A673 (cell line): ENCODE measurements at regions not wholly inside any gene's neighbourhood (a gene's known extent, or its start where the extent isn't known, plus 50 kb on each side); places are given as distances from the start of the nearest gene placed in this dataset.

Experiments used
- BruUV-seq: library from RNA; stranded (reverse); fragments of 400-500 nt; replicated peaks from 2 replicates; lab custom pipeline; 2021; lab: Mats Ljungman, UMichigan
- CTCF ChIA-PET: fragments of 300-600 bp; sonication (Branson Sonifier 250); formaldehyde crosslinking; loops from one replicate; lab custom pipeline; 2022; ENCODE audit warnings: antibody characterized with exemption; lab: Charles Lee
- POLR2A ChIA-PET: fragments of 300-600 bp; sonication (Branson Sonifier 250); formaldehyde crosslinking; loops from one replicate; lab custom pipeline; 2022; ENCODE audit warnings: antibody characterized with exemption; ENCODE audit not compliant: low non-redundant PET; lab: Charles Lee
- DNase-seq: peaks from one replicate; pipeline ENCODE4 v3.0.0-alpha.2; 2015; ENCODE audit warnings: low spot score
- H3K27ac ChIP-seq: fragments of 200-600 bp; sonication (generic); 2 replicates; pipeline ENCODE4 v1.5.1; 2016; ENCODE audit warnings: mixed run types, low read depth, mild to moderate bottlenecking, mixed read lengths, antibody characterized with exemption, low read length; ENCODE audit not compliant: poor library complexity, severe bottlenecking
- H3K27me3 ChIP-seq: fragments of 200-600 bp; sonication (generic); replicated peaks from 2 replicates; pipeline ENCODE4 v1.6.1; 2017; ENCODE audit warnings: mixed run types, low read depth, mild to moderate bottlenecking, mixed read lengths, antibody characterized with exemption, low read length; ENCODE audit not compliant: insufficient read depth, poor library complexity
- H3K36me3 ChIP-seq: fragments of 200-600 bp; sonication (generic); 2 replicates; pipeline ENCODE4 v1.6.1; 2016; ENCODE audit warnings: mixed run types, mild to moderate bottlenecking, mixed read lengths, antibody characterized with exemption, low read length; ENCODE audit not compliant: insufficient read depth, poor library complexity, severe bottlenecking
- H3K4me1 ChIP-seq: fragments of 200-600 bp; sonication (generic); 2 replicates; pipeline ENCODE4 v1.6.1; 2017; ENCODE audit warnings: mixed run types, mild to moderate bottlenecking, mixed read lengths, antibody characterized with exemption, low read length; ENCODE audit not compliant: insufficient read depth, poor library complexity, severe bottlenecking
- H3K4me3 ChIP-seq: fragments of 200-600 bp; sonication (generic); 2 replicates; pipeline ENCODE4 v1.5.1; 2016; ENCODE audit warnings: low read depth, mixed run types, mild to moderate bottlenecking, mixed read lengths, low read length; ENCODE audit not compliant: poor library complexity, severe bottlenecking
- H3K9me3 ChIP-seq: fragments of 200-600 bp; sonication (generic); 2 replicates; pipeline ENCODE4 v1.6.1; 2016; ENCODE audit warnings: mixed run types, low read depth, mild to moderate bottlenecking, mixed read lengths, antibody characterized with exemption, low read length; ENCODE audit not compliant: poor library complexity, severe bottlenecking
- CTCF ChIP-seq: fragments of 300-800, 200-600 bp; sonication (generic); conservative IDR thresholded peaks from 2 replicates; pipeline ENCODE4 v1.5.1; 2017; ENCODE audit warnings: low read depth, mild to moderate bottlenecking, antibody characterized with exemption, low read length, moderate library complexity, mixed read lengths
- EZH2 ChIP-seq: fragments of 200-600 bp; sonication (generic); IDR thresholded peaks from 2 replicates; pipeline ENCODE4 v1.6.1; 2017; ENCODE audit warnings: borderline replicate concordance, low read depth, mild to moderate bottlenecking, mixed read lengths, antibody characterized with exemption, low read length; ENCODE audit not compliant: poor library complexity, severe bottlenecking
- intact Hi-C: fragments of 100-400 bp; cut with micrococcal nuclease; formaldehyde crosslinking; loops from one replicate; pipeline ENCODE4 v1.10.0; 2022; ENCODE audit not compliant: unreplicated experiment

GRCh38 chr6:153568628-153569027, 437.5 kb upstream of the RGS17 start:
- intact Hi-C loops, result no loop called here
- DNase-seq, result peak; percentile 79
- Histone ChIP-seq H3K9me3 (no peaks in the 10 kb centered on the region), H3K4me3 (peak overlapping the region; percentile 2), H3K27me3 (no peaks in the 10 kb centered on the region), H3K4me1 (peaks cover 21% of the 10 kb centered on the region), H3K36me3 (no peaks in the 10 kb centered on the region), H3K27ac (no peak overlapping the region)
- TF ChIP-seq CTCF (no peak), EZH2 (no peak)
- ChIA-PET CTCF (interaction anchor here (0.6 kb wide), 1 partner anchor 459 kb away, joined by 4 read pairs; no protein-coding TSS in a partner anchor), POLR2A (no interaction called here)
- BruUV-seq, result no TSS peak

- Histone ChIP-seq H3K4me3 (no peak overlapping the region), H3K36me3 (no peaks in the 10 kb centered on the region), H3K27me3 (no peaks in the 10 kb centered on the region), H3K4me1 (peaks cover 18% of the 10 kb centered on the region), H3K9me3 (no peaks in the 10 kb centered on the region), H3K27ac (no peak overlapping the region)
- BruUV-seq, result no TSS peak
- DNase-seq, result no peak
- ChIA-PET POLR2A (no interaction called here), CTCF (no interaction called here)
- TF ChIP-seq CTCF, result no peak
- TF ChIP-seq EZH2, result no peak
- intact Hi-C loops, result no loop called here
These were observed 433.7 kb upstream of the RGS17 start for GRCh38 chr6:153564803-153565202.

GRCh38 chr6:153563001-153563400, 431.9 kb upstream of the RGS17 start:
- Histone ChIP-seq H3K4me1 (peaks cover 5% of the 10 kb centered on the region), H3K9me3 (no peaks in the 10 kb centered on the region), H3K36me3 (no peaks in the 10 kb centered on the region), H3K27ac (no peak overlapping the region), H3K27me3 (no peaks in the 10 kb centered on the region), H3K4me3 (no peak overlapping the region)
- ChIA-PET CTCF (no interaction called here), POLR2A (no interaction called here)
- intact Hi-C loops, result no loop called here
- DNase-seq, result peak; percentile 7
- no TSS peak for BruUV-seq
- TF ChIP-seq EZH2 (no peak), CTCF (peak; percentile 40; the same call in 1 of the 2 replicates)
